ENCODE measurements at regions not wholly inside any gene's neighbourhood (a gene's known extent, or its start where the extent isn't known, plus 50 kb on each side); places are given as distances from the start of the nearest gene placed in this dataset.

DNA sequence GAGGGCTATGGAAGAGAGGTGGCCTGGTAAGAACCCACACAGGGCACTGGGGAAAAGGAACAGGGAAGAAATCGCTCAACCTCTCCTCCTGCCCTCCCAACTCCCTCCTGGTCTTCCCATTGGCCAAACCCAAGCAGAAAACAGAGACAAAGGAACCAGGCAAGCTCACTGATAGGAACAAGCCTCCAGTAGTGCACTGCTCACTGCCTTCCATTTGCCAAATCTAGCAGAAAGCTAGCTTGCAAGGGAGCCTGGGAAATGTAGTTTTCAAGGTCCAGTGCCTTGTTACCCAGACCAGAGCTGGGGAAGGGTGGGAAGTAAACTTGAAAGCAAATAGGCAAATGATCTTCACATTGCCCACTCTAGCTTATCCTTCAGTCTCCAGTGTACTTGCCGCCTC lies 556.1 kb upstream of the AUTS2 start:
- H2BK15ac ChIP-seq (ENCODE audit: low read depth, poor library complexity, severe bottlenecking): no peak overlapping the region
- no peak overlapping the region for H4K8ac ChIP-seq (ENCODE audit: low read length)
- WGBS: 79% methylated on average over 2 of the region's 2 CpGs
- no peaks in the 10 kb centered on the region for H3K27me3 ChIP-seq (ENCODE audit: control insufficient read depth in 1 of 2, insufficient read depth in 1 of 2, low read length in 2 of 2)
- no peaks in the 10 kb centered on the region for H3K79me1 ChIP-seq (replicated peaks; ENCODE audit: low read length, poor library complexity, severe bottlenecking)
- no peak overlapping the region for H2AK5ac ChIP-seq (ENCODE audit: low read length, severe bottlenecking)
- no peak overlapping the region for H2BK120ac ChIP-seq (ENCODE audit: low read depth, low read length)
- no peak overlapping the region for H3K18ac ChIP-seq (ENCODE audit: low read depth in 1 of 2, low read length in 2 of 2)
- H3K4me3 ChIP-seq (ENCODE audit: insufficient read depth in 1 of 2, low read depth in 1 of 2, low read length in 2 of 2): no peak overlapping the region
- H2BK12ac ChIP-seq (ENCODE audit: low read length in 2 of 2): no peak overlapping the region
- peaks cover 17% of the 10 kb centered on the region for H3K9me3 ChIP-seq (ENCODE audit: control insufficient read depth, low read length)
- no peaks in the 10 kb centered on the region for H3K4me1 ChIP-seq (ENCODE audit: control insufficient read depth, insufficient read depth, low read depth, low read length)
- no peaks in the 10 kb centered on the region for H3K36me3 ChIP-seq (ENCODE audit: control insufficient read depth in 1 of 2, insufficient read depth in 2 of 2, low read depth in 1 of 2, low read length in 2 of 2)
- H2BK5ac ChIP-seq (ENCODE audit: low read depth, low read length, poor library complexity, severe bottlenecking): no peak overlapping the region
- no peak for DNase-seq
- H3K4ac ChIP-seq (ENCODE audit: low read depth in 1 of 2, low read length in 2 of 2): no peak overlapping the region
- no peak overlapping the region for H3K23ac ChIP-seq (ENCODE audit: low read length in 2 of 2)
- no peak overlapping the region for H2AFZ ChIP-seq (ENCODE audit: low read depth, low read length)
- H4K91ac ChIP-seq (ENCODE audit: low read length): no peak overlapping the region
- H3K27ac ChIP-seq (ENCODE audit: low read length, poor library complexity, severe bottlenecking): no peak overlapping the region
- no peak overlapping the region for H3K9ac ChIP-seq (ENCODE audit: low read length)
- no peak overlapping the region for H3K14ac ChIP-seq (ENCODE audit: low read length in 2 of 2)
- H3K4me2 ChIP-seq (ENCODE audit: low read length, poor library complexity, severe bottlenecking): no peak overlapping the region

DNA sequence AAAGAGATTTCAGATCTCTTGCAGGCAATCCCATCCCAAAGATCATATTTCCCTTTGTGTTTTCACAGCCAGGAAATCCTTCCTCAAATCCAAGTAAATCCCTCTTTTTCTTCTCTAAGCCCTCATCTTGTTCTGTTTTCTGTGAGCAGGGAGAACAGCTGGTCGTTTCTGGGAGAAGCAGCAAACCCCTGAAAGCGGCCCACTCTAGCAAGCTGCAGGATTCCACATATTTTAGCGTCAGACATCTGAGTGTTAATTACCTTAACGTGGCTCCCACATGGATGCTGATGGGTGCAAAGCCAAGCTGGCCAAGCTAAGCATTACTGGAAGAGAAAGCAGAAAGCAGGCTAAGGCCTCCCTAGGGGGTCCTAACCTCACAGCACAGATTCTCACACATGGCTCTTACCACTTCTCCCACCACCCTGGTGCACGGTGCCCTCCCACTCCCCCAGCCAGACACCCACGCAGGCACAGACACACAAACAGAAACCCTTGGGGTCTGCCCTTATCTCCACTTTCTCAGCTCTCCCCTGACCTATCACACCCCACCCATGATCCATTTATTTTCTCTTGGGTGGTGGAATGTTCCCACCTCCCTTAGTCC lies 551.0 kb upstream of the AUTS2 start:
- no peak overlapping the region for H3K4ac ChIP-seq (ENCODE audit: low read depth in 1 of 2, low read length in 2 of 2)
- no peak for DNase-seq
- H3K18ac ChIP-seq (ENCODE audit: low read depth in 1 of 2, low read length in 2 of 2): no peak overlapping the region
- WGBS: 49% methylated on average over 6 of the region's 6 CpGs
- no peak overlapping the region for H2AK5ac ChIP-seq (ENCODE audit: low read length, severe bottlenecking)
- no peak overlapping the region for H3K9ac ChIP-seq (ENCODE audit: low read length)
- no peak overlapping the region for H2BK15ac ChIP-seq (ENCODE audit: low read depth, poor library complexity, severe bottlenecking)
- H3K27ac ChIP-seq (ENCODE audit: low read length, poor library complexity, severe bottlenecking): no peak overlapping the region
- peaks cover 11% of the 10 kb centered on the region for H3K9me3 ChIP-seq (ENCODE audit: control insufficient read depth, low read length)
- no peak overlapping the region for H3K23ac ChIP-seq (ENCODE audit: low read length in 2 of 2)
- H3K79me1 ChIP-seq (replicated peaks; ENCODE audit: low read length, poor library complexity, severe bottlenecking): no peaks in the 10 kb centered on the region
- H3K4me1 ChIP-seq (ENCODE audit: control insufficient read depth, insufficient read depth, low read depth, low read length): no peaks in the 10 kb centered on the region
- no peak overlapping the region for H2BK120ac ChIP-seq (ENCODE audit: low read depth, low read length)
- H2AFZ ChIP-seq (ENCODE audit: low read depth, low read length): no peak overlapping the region
- H4K8ac ChIP-seq (ENCODE audit: low read length): no peak overlapping the region
- H3K4me2 ChIP-seq (ENCODE audit: low read length, poor library complexity, severe bottlenecking): no peak overlapping the region
- no peak overlapping the region for H2BK12ac ChIP-seq (ENCODE audit: low read length in 2 of 2)
- no peak overlapping the region for H3K14ac ChIP-seq (ENCODE audit: low read length in 2 of 2)
- H3K27me3 ChIP-seq (ENCODE audit: control insufficient read depth in 1 of 2, insufficient read depth in 1 of 2, low read length in 2 of 2): no peaks in the 10 kb centered on the region
- no peak overlapping the region for H2BK5ac ChIP-seq (ENCODE audit: low read depth, low read length, poor library complexity, severe bottlenecking)
- H4K91ac ChIP-seq (ENCODE audit: low read length): no peak overlapping the region
- no peak overlapping the region for H3K4me3 ChIP-seq (ENCODE audit: insufficient read depth in 1 of 2, low read depth in 1 of 2, low read length in 2 of 2)
- no peaks in the 10 kb centered on the region for H3K36me3 ChIP-seq (ENCODE audit: control insufficient read depth in 1 of 2, insufficient read depth in 2 of 2, low read depth in 1 of 2, low read length in 2 of 2)

DNA sequence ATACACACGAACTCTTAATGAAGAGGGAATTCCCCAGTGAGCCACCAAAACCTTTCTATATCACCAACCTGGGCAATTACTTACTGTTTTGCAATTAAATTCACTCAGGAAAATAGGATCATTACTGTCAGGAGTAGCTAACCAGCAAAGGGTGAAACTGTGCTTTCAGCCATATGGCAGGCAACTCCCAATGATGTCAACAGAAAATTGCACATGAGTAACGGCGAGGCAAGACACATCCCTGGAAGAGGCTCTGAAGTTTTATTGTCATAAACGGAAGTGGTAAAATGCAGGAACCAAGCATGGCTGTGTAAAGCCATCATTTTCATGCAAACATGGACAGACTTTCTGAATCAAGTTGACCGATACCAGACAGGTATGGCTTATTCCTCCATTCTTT lies 548.9 kb upstream of the AUTS2 start:
- Histone ChIP-seq H2AK5ac (ENCODE audit: low read length, severe bottlenecking) (no peak overlapping the region), H3K27ac (ENCODE audit: low read length, poor library complexity, severe bottlenecking) (no peak overlapping the region), H4K8ac (ENCODE audit: low read length) (no peak overlapping the region), H2AFZ (ENCODE audit: low read depth, low read length) (no peak overlapping the region), H2BK5ac (ENCODE audit: low read depth, low read length, poor library complexity, severe bottlenecking) (no peak overlapping the region), H3K4me1 (ENCODE audit: control insufficient read depth, insufficient read depth, low read depth, low read length) (no peaks in the 10 kb centered on the region), H2BK120ac (ENCODE audit: low read depth, low read length) (no peak overlapping the region), H4K91ac (ENCODE audit: low read length) (no peak overlapping the region), H3K14ac (ENCODE audit: low read length in 2 of 2) (no peak overlapping the region), H3K4me2 (ENCODE audit: low read length, poor library complexity, severe bottlenecking) (no peak overlapping the region), H3K27me3 (ENCODE audit: control insufficient read depth in 1 of 2, insufficient read depth in 1 of 2, low read length in 2 of 2) (no peaks in the 10 kb centered on the region), H2BK12ac (ENCODE audit: low read length in 2 of 2) (no peak overlapping the region), H3K9ac (ENCODE audit: low read length) (no peak overlapping the region), H3K4ac (ENCODE audit: low read depth in 1 of 2, low read length in 2 of 2) (no peak overlapping the region), H3K9me3 (ENCODE audit: control insufficient read depth, low read length) (no peaks in the 10 kb centered on the region), H3K4me3 (ENCODE audit: insufficient read depth in 1 of 2, low read depth in 1 of 2, low read length in 2 of 2) (no peak overlapping the region), H3K79me1 (replicated peaks; ENCODE audit: low read length, poor library complexity, severe bottlenecking) (no peaks in the 10 kb centered on the region), H3K23ac (ENCODE audit: low read length in 2 of 2) (no peak overlapping the region), H3K36me3 (ENCODE audit: control insufficient read depth in 1 of 2, insufficient read depth in 2 of 2, low read depth in 1 of 2, low read length in 2 of 2) (no peaks in the 10 kb centered on the region), H2BK15ac (ENCODE audit: low read depth, poor library complexity, severe bottlenecking) (no peak overlapping the region), H3K18ac (ENCODE audit: low read depth in 1 of 2, low read length in 2 of 2) (no peak overlapping the region)
- DNase-seq: no peak
- WGBS: 52% methylated on average over 4 of the region's 5 CpGs

DNA sequence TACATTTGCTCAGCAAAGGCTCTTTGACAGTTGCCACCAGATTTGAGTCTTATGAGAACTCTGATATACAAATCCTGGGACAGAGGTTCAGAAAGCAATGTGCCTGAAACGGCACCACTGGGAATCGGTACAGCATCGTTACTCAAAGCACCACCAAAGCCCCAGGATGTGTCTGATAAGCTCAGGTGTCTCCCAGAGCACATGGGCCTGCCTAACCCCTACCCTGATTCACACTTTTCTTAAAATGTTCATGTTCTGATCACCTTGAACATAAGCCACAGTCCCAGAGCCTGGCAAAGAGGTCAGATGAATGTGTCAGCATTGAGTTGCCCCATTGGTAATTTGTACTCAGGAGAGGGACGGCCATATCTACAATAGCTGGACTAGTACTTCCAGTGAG lies 545.8 kb upstream of the AUTS2 start:
- Histone ChIP-seq H2BK12ac (ENCODE audit: low read length in 2 of 2) (no peak overlapping the region), H3K9me3 (ENCODE audit: control insufficient read depth, low read length) (no peaks in the 10 kb centered on the region), H3K23ac (ENCODE audit: low read length in 2 of 2) (no peak overlapping the region), H3K4me2 (ENCODE audit: low read length, poor library complexity, severe bottlenecking) (no peak overlapping the region), H2BK15ac (ENCODE audit: low read depth, poor library complexity, severe bottlenecking) (no peak overlapping the region), H2BK5ac (ENCODE audit: low read depth, low read length, poor library complexity, severe bottlenecking) (no peak overlapping the region), H4K8ac (ENCODE audit: low read length) (no peak overlapping the region), H4K91ac (ENCODE audit: low read length) (no peak overlapping the region), H3K4ac (ENCODE audit: low read depth in 1 of 2, low read length in 2 of 2) (no peak overlapping the region), H3K14ac (ENCODE audit: low read length in 2 of 2) (no peak overlapping the region), H3K27ac (ENCODE audit: low read length, poor library complexity, severe bottlenecking) (no peak overlapping the region), H2BK120ac (ENCODE audit: low read depth, low read length) (no peak overlapping the region), H2AFZ (ENCODE audit: low read depth, low read length) (no peak overlapping the region), H3K4me1 (ENCODE audit: control insufficient read depth, insufficient read depth, low read depth, low read length) (no peaks in the 10 kb centered on the region), H3K18ac (ENCODE audit: low read depth in 1 of 2, low read length in 2 of 2) (no peak overlapping the region), H3K36me3 (ENCODE audit: control insufficient read depth in 1 of 2, insufficient read depth in 2 of 2, low read depth in 1 of 2, low read length in 2 of 2) (no peaks in the 10 kb centered on the region), H3K9ac (ENCODE audit: low read length) (no peak overlapping the region), H2AK5ac (ENCODE audit: low read length, severe bottlenecking) (no peak overlapping the region), H3K79me1 (replicated peaks; ENCODE audit: low read length, poor library complexity, severe bottlenecking) (no peaks in the 10 kb centered on the region), H3K4me3 (ENCODE audit: insufficient read depth in 1 of 2, low read depth in 1 of 2, low read length in 2 of 2) (no peak overlapping the region), H3K27me3 (ENCODE audit: control insufficient read depth in 1 of 2, insufficient read depth in 1 of 2, low read length in 2 of 2) (no peaks in the 10 kb centered on the region)
- WGBS: 83% methylated on average over 4 of the region's 4 CpGs
- DNase-seq: no peak
